ENCODE measurements at regions not wholly inside any gene's neighbourhood (a gene's known extent, or its start where the extent isn't known, plus 50 kb on each side); places are given as distances from the start of the nearest gene placed in this dataset.

GRCh38 chr12:115481141-115481540 is 796.4 kb downstream of the MED13L start:
- Histone ChIP-seq H4K20me1 (replicated peaks; ENCODE audit: control insufficient read depth, extremely low read depth, insufficient read depth, low read length) (no peaks in the 10 kb centered on the region), H3K4me1 (ENCODE audit: control insufficient read depth, extremely low read depth, insufficient read depth, low read length) (no peaks in the 10 kb centered on the region), H3K9me3 (replicated peaks; ENCODE audit: control insufficient read depth, insufficient read depth, low read length) (no peaks in the 10 kb centered on the region), H3K4me3 (replicated peaks in 1 of 3; ENCODE audit: insufficient read depth in 1 of 3, low read depth in 1 of 3, low read length in 3 of 3) (no peak overlapping the region), H3K27me3 (ENCODE audit: control insufficient read depth in 2 of 2, insufficient read depth in 2 of 2, low read length in 2 of 2) (no peaks in the 10 kb centered on the region), H3K27ac (ENCODE audit: insufficient read depth, low read depth, low read length) (no peak overlapping the region), H3K4me2 (ENCODE audit: insufficient read depth, low read length) (no peak overlapping the region), H3K9ac (replicated peaks; ENCODE audit: extremely low read depth, insufficient read depth, low read length) (no peak overlapping the region), H3K36me3 (ENCODE audit: control insufficient read depth in 2 of 2, extremely low read depth in 1 of 2, insufficient read depth in 2 of 2, low read length in 2 of 2) (no peaks in the 10 kb centered on the region), H2AFZ (ENCODE audit: low read depth, low read length) (no peak overlapping the region), H3K79me2 (ENCODE audit: control insufficient read depth, insufficient read depth, low read length) (no peaks in the 10 kb centered on the region), H3K9me1 (replicated peaks; ENCODE audit: control insufficient read depth, extremely low read depth, insufficient read depth, low read length) (no peaks in the 10 kb centered on the region)
- POLR2A ChIA-PET: no interaction called here
- CTCF ChIA-PET: no interaction called here
- no peak for TF ChIP-seq EZH2 (IDR thresholded peaks at IDR 0.05; ENCODE audit: borderline replicate concordance, low read depth, low read length, severe bottlenecking)
- no peak for TF ChIP-seq CTCF (IDR thresholded peaks at IDR 0.05; ENCODE audit: extremely low read depth in 1 of 2, insufficient read depth in 1 of 2, low read depth in 1 of 2, low read length in 2 of 2)
- TF ChIP-seq FOS (IDR thresholded peaks at IDR 0.05; ENCODE audit: borderline replicate concordance, insufficient read depth, low read length): no peak
- TF ChIP-seq MYC (IDR thresholded peaks at IDR 0.05; ENCODE audit: low read depth, low read length): no peak
- TF ChIP-seq POLR2AphosphoS5 (IDR thresholded peaks at IDR 0.05; ENCODE audit: insufficient read depth, low read depth, low read length): no peak
- TF ChIP-seq JUN (IDR thresholded peaks at IDR 0.05; ENCODE audit: borderline replicate concordance, insufficient read depth, insufficient read length, low read depth): no peak
- no peak for TF ChIP-seq GATA2 (IDR thresholded peaks at IDR 0.05; ENCODE audit: insufficient read depth, insufficient read length, low read depth, low read length)
- no TSS peak for BruUV-seq (replicated peaks)
- FAIRE-seq (no peak), DNase-seq (ENCODE audit: low read depth, low spot score) (no peak)
- intact Hi-C loops (cut with micrococcal nuclease): no loop called here
- dilution Hi-C loops (cut with MboI; ENCODE audit: extremely low pct_ligation_motif_present, low sequenced_read_pairs): no loop called here

Data from endothelial cell of umbilical vein (primary cell).